ENCODE measurements at regions not wholly inside any gene's neighbourhood (a gene's known extent, or its start where the extent isn't known, plus 50 kb on each side); places are given as distances from the start of the nearest gene placed in this dataset.

- TF ChIP-seq TCF12 (IDR thresholded peaks at IDR 0.05; ENCODE audit: low read depth, low read length) = no peak
- TF ChIP-seq MAX (IDR thresholded peaks at IDR 0.05) = no peak
- peak; percentile 10 to 64 (median 52) for TF ChIP-seq CTCF (IDR thresholded peaks at IDR 0.05; ENCODE audit: control extremely low read depth in 1 of 3, insufficient read depth in 1 of 3, low read depth in 1 of 3, low read length in 3 of 3)
- TF ChIP-seq JUN (IDR thresholded peaks at IDR 0.05; ENCODE audit: low read depth, low read length) = no peak
- 0 out of 2 replicates have a peak, but pooled peaks have one; percentile 49 for TF ChIP-seq ATF2 (IDR thresholded peaks at IDR 0.05; ENCODE audit: low read length)
- TF ChIP-seq HDAC6 (IDR thresholded peaks at IDR 0.05; ENCODE audit: low read depth, low read length) = no peak
- TF ChIP-seq CHD7 (IDR thresholded peaks at IDR 0.05; ENCODE audit: insufficient replicate concordance, low read length) = no peak
- TF ChIP-seq TAF1 (IDR thresholded peaks at IDR 0.05; ENCODE audit: low read depth, low read length) = no peak
Observed at GRCh38 chr7:22586786-22587140, 86.8 kb upstream of the STEAP1B start (continued).
